ENCODE measurements at regions not wholly inside any gene's neighbourhood (a gene's known extent, or its start where the extent isn't known, plus 50 kb on each side); places are given as distances from the start of the nearest gene placed in this dataset.
"Not testable (repeated sequence)": the region's sequence is repeated elsewhere in the genome, so short reads cannot be mapped to it uniquely, and the experiment has no call there.

DNA sequence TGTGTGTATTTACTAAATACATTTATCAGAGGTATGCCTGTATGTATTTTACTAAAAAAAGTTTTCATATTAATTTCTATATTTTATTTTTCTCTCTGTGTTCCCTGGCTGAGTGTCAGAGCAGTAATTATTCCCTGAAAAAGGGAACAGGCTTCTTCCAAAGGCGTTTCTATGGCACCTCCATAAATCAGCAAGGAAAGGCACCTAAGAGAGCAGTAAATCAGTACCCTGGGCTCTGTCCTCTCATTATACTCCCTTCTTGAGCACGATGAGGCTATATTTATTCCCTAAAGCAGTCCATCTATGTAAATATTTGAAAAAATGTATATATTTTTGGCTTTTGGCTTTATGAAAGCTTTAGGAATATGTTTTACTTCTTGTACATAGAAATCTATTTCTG, 806.3 kb downstream of the PRIM2 start:
- H3K36me3 ChIP-seq (ENCODE audit: control insufficient read depth in 2 of 4, insufficient read depth in 4 of 4, low read length in 3 of 4); H2BK20ac ChIP-seq (ENCODE audit: low read length); H2BK120ac ChIP-seq (replicated peaks; ENCODE audit: low read depth, low read length); H2BK12ac ChIP-seq (ENCODE audit: low read depth, low read length); H3K14ac ChIP-seq (ENCODE audit: insufficient read length); H4K20me1 ChIP-seq (replicated peaks in 1 of 2; ENCODE audit: control insufficient read depth in 1 of 2, insufficient read depth in 2 of 2, low read length in 2 of 2); H2AFZ ChIP-seq (ENCODE audit: low read length); H3K4me2 ChIP-seq (ENCODE audit: insufficient read depth in 1 of 2, low read depth in 2 of 2, low read length in 2 of 2); H3K79me1 ChIP-seq (ENCODE audit: low read depth, low read length); H3K4me3 ChIP-seq (ENCODE audit: extremely low read depth in 1 of 4, insufficient read depth in 2 of 4, low read depth in 3 of 4, low read length in 4 of 4); H3K27ac ChIP-seq (ENCODE audit: low read depth, low read length); H2AK5ac ChIP-seq (ENCODE audit: low read depth, low read length); H3K23ac ChIP-seq (ENCODE audit: insufficient read length); H3K79me2 ChIP-seq (ENCODE audit: control insufficient read depth in 1 of 2, insufficient read depth in 2 of 2, low read length in 2 of 2); H4K5ac ChIP-seq (ENCODE audit: insufficient read length, low read depth, low read length); H4K91ac ChIP-seq (replicated peaks; ENCODE audit: insufficient read length, low read length); H3K9ac ChIP-seq (replicated peaks in 1 of 4; ENCODE audit: extremely low read depth in 1 of 4, low read depth in 3 of 4, low read length in 3 of 4); H3K18ac ChIP-seq (ENCODE audit: extremely low read depth, low read length); FAIRE-seq; H3K56ac ChIP-seq (replicated peaks; ENCODE audit: insufficient read length, low read depth, low read length); H3K23me2 ChIP-seq (ENCODE audit: low read depth, low read length); H2BK5ac ChIP-seq (ENCODE audit: low read depth, low read length); H2BK15ac ChIP-seq (ENCODE audit: low read length); POLR2A ChIA-PET (ENCODE audit: partially characterized antibody); CTCF ChIA-PET (ENCODE audit: partially characterized antibody); H4K8ac ChIP-seq (ENCODE audit: extremely low read depth, insufficient read depth, low read length); DNase-seq (ENCODE audit: low read depth in 1 of 2, low spot score in 2 of 2); H3K4ac ChIP-seq (replicated peaks; ENCODE audit: insufficient read length, low read depth, low read length); H3K27me3 ChIP-seq (replicated peaks in 1 of 4; ENCODE audit: control insufficient read depth in 3 of 4, extremely low read depth in 1 of 4, insufficient read depth in 3 of 4, low read length in 3 of 4); H3K4me1 ChIP-seq (replicated peaks in 1 of 4; ENCODE audit: control insufficient read depth in 3 of 4, insufficient read depth in 4 of 4, low read length in 3 of 4): not testable (repeated sequence)
- WGBS, 2 experiments (ENCODE audit: extremely low coverage in 1 of 2, insufficient coverage in 1 of 2, insufficient read length in 1 of 2, insufficient replicate concordance in 2 of 2, low coverage in 1 of 2, low lambda C conversion rate in 2 of 2, missing lambda C conversion rate in 1 of 2): 58% methylated on average over 2 of the region's 2 CpGs; no CpG with 5 or more reads in 1 of the 2 experiments
- H3K9me3 ChIP-seq (ENCODE audit: insufficient read depth in 2 of 2, low read depth in 1 of 2, low read length in 1 of 2): peaks cover 4 to 24% of the 10 kb centered on the region in 2 experiments; a peak in 2 of 4 replicates

DNA sequence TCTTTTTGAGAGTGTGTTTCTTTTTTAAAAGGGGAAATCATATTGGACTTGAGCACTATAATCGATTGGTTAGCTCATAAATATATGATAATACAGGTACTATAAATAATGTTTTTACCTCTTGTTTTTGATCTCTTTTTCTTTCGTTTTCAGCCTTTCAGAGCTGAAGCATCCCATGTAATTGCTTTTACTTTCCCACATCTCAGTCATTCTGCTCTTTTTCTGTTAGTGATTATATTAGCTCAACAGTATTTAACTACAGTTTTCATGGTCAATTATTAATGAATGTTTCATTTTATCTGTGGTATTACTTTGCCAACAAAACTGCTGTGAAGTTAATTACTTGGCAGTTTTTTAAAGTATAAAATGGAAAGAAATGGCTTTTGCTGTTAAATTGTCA, 811.1 kb downstream of the PRIM2 start:
- H3K23me2 ChIP-seq (ENCODE audit: low read depth, low read length); H3K36me3 ChIP-seq (ENCODE audit: control insufficient read depth in 2 of 4, insufficient read depth in 4 of 4, low read length in 3 of 4); H3K4me3 ChIP-seq (ENCODE audit: extremely low read depth in 1 of 4, insufficient read depth in 2 of 4, low read depth in 3 of 4, low read length in 4 of 4); H2AK5ac ChIP-seq (ENCODE audit: low read depth, low read length); H3K18ac ChIP-seq (ENCODE audit: extremely low read depth, low read length); H3K56ac ChIP-seq (replicated peaks; ENCODE audit: insufficient read length, low read depth, low read length); H4K20me1 ChIP-seq (replicated peaks in 1 of 2; ENCODE audit: control insufficient read depth in 1 of 2, insufficient read depth in 2 of 2, low read length in 2 of 2); H3K4me1 ChIP-seq (replicated peaks in 1 of 4; ENCODE audit: control insufficient read depth in 3 of 4, insufficient read depth in 4 of 4, low read length in 3 of 4); H2BK12ac ChIP-seq (ENCODE audit: low read depth, low read length); H3K79me1 ChIP-seq (ENCODE audit: low read depth, low read length); H3K23ac ChIP-seq (ENCODE audit: insufficient read length); H3K14ac ChIP-seq (ENCODE audit: insufficient read length); H3K9ac ChIP-seq (replicated peaks in 1 of 4; ENCODE audit: extremely low read depth in 1 of 4, low read depth in 3 of 4, low read length in 3 of 4); H4K91ac ChIP-seq (replicated peaks; ENCODE audit: insufficient read length, low read length); FAIRE-seq; H3K27ac ChIP-seq (ENCODE audit: low read depth, low read length); H4K8ac ChIP-seq (ENCODE audit: extremely low read depth, insufficient read depth, low read length); H2BK20ac ChIP-seq (ENCODE audit: low read length); H4K5ac ChIP-seq (ENCODE audit: insufficient read length, low read depth, low read length); POLR2A ChIA-PET (ENCODE audit: partially characterized antibody); H2AFZ ChIP-seq (ENCODE audit: low read length); H2BK15ac ChIP-seq (ENCODE audit: low read length); H3K4me2 ChIP-seq (ENCODE audit: insufficient read depth in 1 of 2, low read depth in 2 of 2, low read length in 2 of 2); H3K4ac ChIP-seq (replicated peaks; ENCODE audit: insufficient read length, low read depth, low read length); H2BK120ac ChIP-seq (replicated peaks; ENCODE audit: low read depth, low read length); H3K79me2 ChIP-seq (ENCODE audit: control insufficient read depth in 1 of 2, insufficient read depth in 2 of 2, low read length in 2 of 2); DNase-seq (ENCODE audit: low read depth in 1 of 2, low spot score in 2 of 2); H2BK5ac ChIP-seq (ENCODE audit: low read depth, low read length); H3K27me3 ChIP-seq (replicated peaks in 1 of 4; ENCODE audit: control insufficient read depth in 3 of 4, extremely low read depth in 1 of 4, insufficient read depth in 3 of 4, low read length in 3 of 4); CTCF ChIA-PET (ENCODE audit: partially characterized antibody): not testable (repeated sequence)
- 57% methylated on average over 2 of the region's 2 CpGs; no CpG with 5 or more reads in 1 of the 2 experiments for WGBS, 2 experiments (ENCODE audit: extremely low coverage in 1 of 2, insufficient coverage in 1 of 2, insufficient read length in 1 of 2, insufficient replicate concordance in 2 of 2, low coverage in 1 of 2, low lambda C conversion rate in 2 of 2, missing lambda C conversion rate in 1 of 2)
- peaks cover 4 to 22% of the 10 kb centered on the region in 2 experiments; a peak in 2 of 4 replicates for H3K9me3 ChIP-seq (ENCODE audit: insufficient read depth in 2 of 2, low read depth in 1 of 2, low read length in 1 of 2)
